CD4-positive, CD25-positive, alpha-beta regulatory T cell (primary cell): ENCODE measurements at regions not wholly inside any gene's neighbourhood (a gene's known extent, or its start where the extent isn't known, plus 50 kb on each side); places are given as distances from the start of the nearest gene placed in this dataset.

Experiments
- ATAC-seq, 2 donors: fragments of 150-1000 bp; cut with Tn5 transposase; one replicate each; pipeline ENCODE4 v1.10.0; 2021; ENCODE audit warnings: low read depth in 2 of 2, moderate number of reproducible peaks in 2 of 2, moderate library complexity in 1 of 2
- DNase-seq, 3 donors: peaks; one replicate each; pipeline versions ENCODE4 v3.0.0 to v3.0.0-alpha.2; 2012 to 2022; ENCODE audit warnings: mixed read lengths in 1 of 3
- H3K27ac ChIP-seq: one replicate; pipeline ENCODE4 v1.7.0; 2013; ENCODE audit warnings: mild to moderate bottlenecking, low read length; ENCODE audit not compliant: insufficient read depth, poor library complexity, severe bottlenecking
- H3K27me3 ChIP-seq: one replicate; pipeline ENCODE4 v1.7.0; 2013; ENCODE audit warnings: low read length; ENCODE audit not compliant: control insufficient read depth, insufficient read depth
- H3K36me3 ChIP-seq: one replicate; pipeline ENCODE4 v1.7.0; 2013; ENCODE audit warnings: mild to moderate bottlenecking, low read length, moderate library complexity; ENCODE audit not compliant: control insufficient read depth, insufficient read depth
- H3K4me1 ChIP-seq: 2 replicates; pipeline ENCODE4 v1.7.0; 2013; ENCODE audit warnings: mild to moderate bottlenecking, low read length; ENCODE audit not compliant: insufficient read depth, control insufficient read depth, poor library complexity, severe bottlenecking
- H3K4me3 ChIP-seq: one replicate; pipeline ENCODE4 v1.7.0; 2013; ENCODE audit warnings: low read depth, mild to moderate bottlenecking, low read length, moderate library complexity
- H3K9me3 ChIP-seq, 2 experiments: 1 replicate in 1 of 2; 2 replicates in 1 of 2; pipeline ENCODE4 v1.7.0; 2013; ENCODE audit warnings: low read length in 2 of 2, mild to moderate bottlenecking in 1 of 2, moderate library complexity in 1 of 2; ENCODE audit not compliant: control insufficient read depth in 2 of 2
- H3K27ac Mint-ChIP-seq, 3 donors: one replicate each; pipeline ENCODE4 v1.8.0; 2020 to 2022; ENCODE audit warnings: mild to moderate bottlenecking in 3 of 3, mixed read lengths in 3 of 3, moderate library complexity in 2 of 3
- H3K27me3 Mint-ChIP-seq: one replicate; pipeline ENCODE4 v1.8.0; 2022; ENCODE audit warnings: mild to moderate bottlenecking, mixed read lengths
- H3K36me3 Mint-ChIP-seq: one replicate; pipeline ENCODE4 v1.8.0; 2020; ENCODE audit warnings: mixed read lengths
- H3K4me1 Mint-ChIP-seq, 4 donors: one replicate each; pipeline ENCODE4 v1.8.0; 2020 to 2022; ENCODE audit warnings: mixed read lengths in 4 of 4, mild to moderate bottlenecking in 1 of 4
- H3K4me3 Mint-ChIP-seq, 4 donors: one replicate each; pipeline ENCODE4 v1.8.0; 2020 to 2022; ENCODE audit warnings: mild to moderate bottlenecking in 4 of 4, mixed read lengths in 4 of 4, moderate library complexity in 3 of 4
- H3K9me3 Mint-ChIP-seq, 7 donors: one replicate each; pipeline ENCODE4 v1.8.0; 2020 to 2022; ENCODE audit warnings: mixed read lengths in 7 of 7, mild to moderate bottlenecking in 3 of 7, moderate library complexity in 2 of 7

DNA sequence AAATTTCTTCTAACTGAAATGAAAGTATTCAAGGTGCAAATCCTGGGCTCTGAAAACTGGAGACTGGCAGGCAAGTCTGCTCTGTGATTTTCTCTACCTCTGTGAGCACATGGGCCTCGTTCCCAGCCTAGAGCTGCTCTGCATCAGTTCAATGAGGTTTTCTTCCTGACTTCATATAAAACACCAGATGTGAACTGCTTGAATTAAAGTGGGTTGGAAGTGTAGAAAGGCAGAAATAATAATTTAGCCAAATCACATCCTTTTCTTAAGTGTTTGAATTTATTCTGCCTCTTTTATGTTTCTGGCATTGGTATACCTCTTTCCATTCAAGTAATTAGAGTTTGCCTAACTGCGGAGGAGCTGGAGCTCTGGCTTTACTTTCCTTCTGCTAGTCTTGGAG is 540.8 kb downstream of the OLFM4 start:
- Mint-ChIP-seq H3K9me3 (peaks cover 1 to 14% (median 8%) of the 10 kb centered on the region in 7 donors), H3K27ac (no peak overlapping the region), H3K27me3 (no peaks in the 10 kb centered on the region), H3K36me3 (no peaks in the 10 kb centered on the region), H3K4me3 (no peak overlapping the region), H3K4me1 (no peaks in the 10 kb centered on the region)
- no peak overlapping the region for H3K27ac ChIP-seq
- H3K36me3 ChIP-seq = no peaks in the 10 kb centered on the region
- ATAC-seq (no peak), DNase-seq (no peak)
- no peaks in the 10 kb centered on the region for H3K4me1 ChIP-seq
- H3K27me3 ChIP-seq = no peaks in the 10 kb centered on the region
- H3K9me3 ChIP-seq = peaks cover 0 to 4% of the 10 kb centered on the region in 2 experiments
- no peak overlapping the region for H3K4me3 ChIP-seq

- Mint-ChIP-seq H3K9me3 (peaks cover 0 to 18% (median 1%) of the 10 kb centered on the region in 7 donors), H3K27me3 (no peaks in the 10 kb centered on the region), H3K27ac (no peak overlapping the region), H3K36me3 (no peaks in the 10 kb centered on the region), H3K4me3 (no peak overlapping the region), H3K4me1 (no peaks in the 10 kb centered on the region)
- ATAC-seq (no peak), DNase-seq (no peak)
- Histone ChIP-seq H3K9me3 (peaks cover 0 to 2% of the 10 kb centered on the region in 2 experiments), H3K27ac (no peak overlapping the region), H3K4me1 (no peaks in the 10 kb centered on the region), H3K4me3 (no peak overlapping the region), H3K27me3 (no peaks in the 10 kb centered on the region), H3K36me3 (no peaks in the 10 kb centered on the region)
Observed at GRCh38 chr13:53601113-53601512, 572.5 kb downstream of the OLFM4 start.

DNA sequence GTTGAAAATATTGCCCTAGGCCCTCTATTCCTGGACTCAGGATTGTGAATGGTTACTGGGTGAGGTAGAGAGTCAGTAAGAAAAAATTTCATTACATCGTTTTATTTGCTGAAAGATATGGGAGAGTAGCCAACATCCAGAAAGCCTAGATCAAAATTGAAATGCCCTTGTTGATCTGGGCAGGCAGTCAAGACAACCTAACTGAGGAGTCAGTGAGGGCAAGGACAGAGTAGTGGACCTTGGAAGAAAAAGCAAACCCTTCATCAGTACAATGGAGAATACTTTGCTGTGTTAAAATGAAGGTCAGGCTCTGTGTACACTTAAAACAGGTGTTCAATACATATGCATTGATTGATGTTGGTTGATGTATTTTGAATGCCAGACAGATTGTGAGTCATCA is 576.7 kb downstream of the OLFM4 start:
- Mint-ChIP-seq H3K4me1 (no peaks in the 10 kb centered on the region), H3K9me3 (peaks cover 0 to 26% (median 3%) of the 10 kb centered on the region in 7 donors), H3K4me3 (no peak overlapping the region), H3K36me3 (no peaks in the 10 kb centered on the region), H3K27ac (no peak overlapping the region), H3K27me3 (no peaks in the 10 kb centered on the region)
- no peak for DNase-seq
- H3K4me3 ChIP-seq = no peak overlapping the region
- no peaks in the 10 kb centered on the region for H3K4me1 ChIP-seq
- H3K36me3 ChIP-seq = no peaks in the 10 kb centered on the region
- peaks cover 0 to 2% of the 10 kb centered on the region in 2 experiments for H3K9me3 ChIP-seq
- H3K27me3 ChIP-seq = no peaks in the 10 kb centered on the region
- no peak for ATAC-seq
- H3K27ac ChIP-seq = no peak overlapping the region

DNA sequence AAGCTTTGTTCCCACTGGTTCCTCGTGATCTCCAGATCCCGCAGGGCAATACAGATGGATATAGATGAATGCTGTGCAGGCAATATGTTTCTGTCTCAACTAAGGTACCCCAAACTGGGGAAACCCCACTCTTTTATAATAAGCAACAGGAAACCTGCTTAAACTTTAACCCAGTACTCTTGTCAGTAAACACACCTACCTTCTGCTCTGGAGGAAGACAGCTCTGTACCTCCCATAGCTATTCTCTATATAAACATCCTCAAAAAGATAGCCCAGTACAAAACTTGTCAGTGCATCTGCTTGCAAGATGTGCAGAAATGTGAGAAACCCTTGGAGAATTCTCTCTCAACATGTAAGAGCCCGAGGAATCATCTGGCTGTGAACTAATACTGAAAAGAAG is 583.6 kb downstream of the OLFM4 start:
- Histone ChIP-seq H3K9me3 (no peaks in the 10 kb centered on the region), H3K4me3 (no peak overlapping the region), H3K4me1 (no peaks in the 10 kb centered on the region), H3K36me3 (no peaks in the 10 kb centered on the region), H3K27ac (no peak overlapping the region), H3K27me3 (no peaks in the 10 kb centered on the region)
- ATAC-seq = no peak
- H3K4me1 Mint-ChIP-seq = no peaks in the 10 kb centered on the region
- H3K9me3 Mint-ChIP-seq = peaks cover 0 to 13% (median 2%) of the 10 kb centered on the region in 7 donors
- no peak for DNase-seq
- H3K27ac Mint-ChIP-seq = no peak overlapping the region
- no peaks in the 10 kb centered on the region for H3K36me3 Mint-ChIP-seq
- no peaks in the 10 kb centered on the region for H3K27me3 Mint-ChIP-seq
- H3K4me3 Mint-ChIP-seq = no peak overlapping the region

GRCh38 chr13:53622456-53622855 is 593.8 kb downstream of the OLFM4 start:
- no peaks in the 10 kb centered on the region for H3K4me1 Mint-ChIP-seq
- H3K4me3 ChIP-seq = no peak overlapping the region
- no peaks in the 10 kb centered on the region for H3K27me3 Mint-ChIP-seq
- H3K9me3 ChIP-seq = no peaks in the 10 kb centered on the region
- H3K9me3 Mint-ChIP-seq = peaks cover 1 to 10% (median 5%) of the 10 kb centered on the region in 7 donors
- H3K4me3 Mint-ChIP-seq = no peak overlapping the region
- no peaks in the 10 kb centered on the region for H3K36me3 Mint-ChIP-seq
- no peak overlapping the region for H3K27ac ChIP-seq
- no peak for DNase-seq
- H3K36me3 ChIP-seq = no peaks in the 10 kb centered on the region
- H3K27ac Mint-ChIP-seq = no peak overlapping the region
- no peaks in the 10 kb centered on the region for H3K4me1 ChIP-seq
- H3K27me3 ChIP-seq = no peaks in the 10 kb centered on the region
- ATAC-seq = no peak

DNA sequence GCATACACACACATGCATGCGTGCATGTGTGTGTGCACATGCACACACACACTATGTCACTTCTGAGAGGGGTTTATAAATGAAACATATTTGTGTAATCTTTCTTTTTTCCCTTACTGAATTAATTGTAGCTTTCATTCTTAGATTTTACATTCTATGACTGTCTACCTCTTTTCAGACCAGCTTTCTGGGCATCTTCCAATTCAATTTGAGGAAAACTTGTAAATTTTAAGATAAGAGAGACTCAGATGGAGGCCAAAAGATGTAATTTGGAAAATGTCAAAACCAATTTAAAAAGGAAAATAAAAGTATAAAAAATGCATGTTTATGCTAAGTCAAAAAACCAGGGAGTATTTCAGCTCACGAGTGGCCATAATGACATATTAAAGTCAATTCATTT is 594.5 kb downstream of the OLFM4 start:
- no peaks in the 10 kb centered on the region for H3K4me1 ChIP-seq
- no peaks in the 10 kb centered on the region for H3K4me1 Mint-ChIP-seq
- H3K36me3 ChIP-seq = no peaks in the 10 kb centered on the region
- H3K27me3 Mint-ChIP-seq = no peaks in the 10 kb centered on the region
- peaks cover 1 to 11% (median 9%) of the 10 kb centered on the region in 7 donors for H3K9me3 Mint-ChIP-seq
- no peak overlapping the region for H3K4me3 Mint-ChIP-seq
- no peak overlapping the region for H3K27ac ChIP-seq
- H3K9me3 ChIP-seq = no peaks in the 10 kb centered on the region
- no peaks in the 10 kb centered on the region for H3K27me3 ChIP-seq
- DNase-seq (no peak), ATAC-seq (no peak)
- H3K27ac Mint-ChIP-seq = no peak overlapping the region
- H3K36me3 Mint-ChIP-seq = no peaks in the 10 kb centered on the region
- no peak overlapping the region for H3K4me3 ChIP-seq

- Histone ChIP-seq H3K27me3 (no peaks in the 10 kb centered on the region), H3K4me1 (no peaks in the 10 kb centered on the region), H3K27ac (no peak overlapping the region), H3K9me3 (no peaks in the 10 kb centered on the region), H3K4me3 (no peak overlapping the region), H3K36me3 (no peaks in the 10 kb centered on the region)
- Mint-ChIP-seq H3K4me1 (no peaks in the 10 kb centered on the region), H3K27ac (no peak overlapping the region), H3K4me3 (no peak overlapping the region), H3K9me3 (peaks cover 0 to 15% (median 4%) of the 10 kb centered on the region in 7 donors), H3K36me3 (no peaks in the 10 kb centered on the region), H3K27me3 (no peaks in the 10 kb centered on the region)
- DNase-seq (no peak), ATAC-seq (no peak)
Observed at GRCh38 chr13:53631511-53631910, 602.9 kb downstream of the OLFM4 start.

DNA sequence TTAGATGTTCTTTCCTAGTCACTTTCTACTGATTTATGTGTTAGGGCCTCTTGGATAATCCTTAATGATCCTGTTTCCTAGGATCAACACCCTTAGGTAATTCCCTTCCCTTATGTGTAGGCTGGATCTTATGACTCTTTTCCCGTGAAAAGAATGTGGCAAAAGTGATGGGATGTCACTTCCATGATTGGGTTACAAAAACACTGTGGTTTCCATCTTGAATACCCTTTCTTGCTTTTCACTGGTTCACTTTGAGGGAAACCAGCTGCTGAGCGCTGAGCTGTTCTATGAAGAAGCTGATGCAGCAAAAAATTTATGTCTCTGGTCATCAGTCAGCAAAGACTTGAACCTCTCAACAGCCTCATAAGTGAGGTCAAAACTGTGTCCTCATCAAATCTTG is 609.4 kb downstream of the OLFM4 start:
- no peak for DNase-seq
- Mint-ChIP-seq H3K27ac (no peak overlapping the region), H3K4me3 (no peak overlapping the region), H3K4me1 (no peaks in the 10 kb centered on the region), H3K9me3 (peaks cover 0 to 11% (median 4%) of the 10 kb centered on the region in 7 donors), H3K36me3 (no peaks in the 10 kb centered on the region), H3K27me3 (no peaks in the 10 kb centered on the region)
- H3K4me3 ChIP-seq = no peak overlapping the region
- H3K4me1 ChIP-seq = no peaks in the 10 kb centered on the region
- no peaks in the 10 kb centered on the region for H3K9me3 ChIP-seq
- ATAC-seq = no peak
- H3K27me3 ChIP-seq = no peaks in the 10 kb centered on the region
- H3K27ac ChIP-seq = no peak overlapping the region
- H3K36me3 ChIP-seq = no peaks in the 10 kb centered on the region
